Stimulated activated CD8-positive, alpha-beta memory T cell treated with anti-CD3 and anti-CD28 coated beads, Interleukin-15, amount 100 ng/mL, for 1 hour (primary cell): ENCODE measurements at regions not wholly inside any gene's neighbourhood (a gene's known extent, or its start where the extent isn't known, plus 50 kb on each side); places are given as distances from the start of the nearest gene placed in this dataset.
"Not testable (repeated sequence)": the region's sequence is repeated elsewhere in the genome, so short reads cannot be mapped to it uniquely, and the experiment has no call there.

Source experiments
- DNase-seq: peaks from one replicate; pipeline ENCODE4 v3.0.0-alpha.2; 2020; ENCODE audit warnings: low read depth

DNA sequence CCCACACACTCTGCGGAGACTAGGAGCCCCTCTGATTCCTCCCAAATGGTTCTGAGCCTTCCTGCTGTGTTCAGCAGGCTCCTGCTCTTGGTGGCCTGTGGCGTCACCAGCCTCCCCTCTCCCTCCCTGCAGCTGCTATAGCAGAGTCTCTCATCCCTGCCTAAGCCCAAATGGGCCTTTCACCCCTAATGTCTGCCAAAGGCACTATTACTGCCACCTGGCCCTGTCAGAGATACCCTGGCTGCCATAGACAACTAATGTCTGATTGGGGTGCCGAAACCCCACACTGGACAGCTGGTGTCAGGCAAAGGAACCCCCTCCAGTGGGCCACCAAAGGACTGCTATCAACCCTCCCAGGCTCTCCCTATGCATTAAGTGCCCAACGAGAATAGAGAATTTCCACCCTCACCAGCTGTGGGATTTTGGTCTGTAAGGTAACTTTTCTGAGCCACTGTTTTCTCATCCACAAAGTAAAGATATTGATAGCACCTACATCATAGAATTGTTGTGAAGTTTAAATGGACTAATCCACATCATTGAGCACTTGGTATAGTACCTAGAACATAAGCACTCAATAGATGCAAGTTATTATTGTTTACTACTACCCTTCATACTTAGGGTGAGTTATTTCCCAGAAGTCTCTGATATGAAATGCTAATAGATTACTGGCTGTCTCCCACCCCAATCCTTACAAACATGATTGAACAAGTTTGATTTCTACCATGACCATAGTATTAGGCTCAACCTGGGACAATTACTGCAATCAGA, 421.3 kb downstream of the MID1IP1 start:
- no peak for DNase-seq

DNA sequence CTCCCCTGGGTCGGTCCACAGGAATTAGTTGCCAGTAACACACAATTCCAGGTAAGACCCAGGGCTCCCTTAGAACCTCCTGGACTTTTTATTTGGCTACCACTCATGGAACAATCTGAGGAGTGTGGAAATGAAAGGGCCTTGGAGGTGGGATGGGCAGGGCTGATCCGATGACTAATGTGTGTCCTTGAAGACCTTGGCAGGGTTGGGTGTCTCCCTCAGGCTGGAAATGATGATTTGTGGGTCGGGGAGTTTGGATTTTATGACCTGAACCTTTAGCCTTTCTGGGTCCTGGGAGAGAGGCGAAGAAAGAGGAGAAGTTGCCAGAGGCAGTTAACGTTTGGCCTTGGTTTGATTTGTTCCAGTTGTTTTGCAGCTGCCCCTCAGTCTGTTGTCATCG, 425.0 kb downstream of the MID1IP1 start:
- no peak for DNase-seq

DNA sequence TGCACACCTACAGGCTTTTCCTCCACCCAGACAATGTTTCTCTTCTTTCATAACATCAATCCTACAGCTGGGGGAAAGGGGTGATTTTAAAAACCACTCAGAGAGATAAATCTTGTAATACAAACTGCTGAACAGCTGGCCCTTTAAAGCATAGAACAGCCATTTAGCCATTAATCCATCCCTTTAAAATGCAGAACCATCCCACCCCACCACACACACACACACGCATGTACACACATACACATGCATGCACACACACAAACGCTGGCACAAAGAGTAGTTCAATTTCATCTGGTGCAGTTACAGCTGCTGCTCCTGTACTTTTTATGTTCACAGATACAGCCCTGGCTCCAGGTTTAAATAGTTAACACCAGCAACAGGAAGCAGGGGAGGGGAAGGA, 426.1 kb downstream of the MID1IP1 start:
- no peak for DNase-seq

DNA sequence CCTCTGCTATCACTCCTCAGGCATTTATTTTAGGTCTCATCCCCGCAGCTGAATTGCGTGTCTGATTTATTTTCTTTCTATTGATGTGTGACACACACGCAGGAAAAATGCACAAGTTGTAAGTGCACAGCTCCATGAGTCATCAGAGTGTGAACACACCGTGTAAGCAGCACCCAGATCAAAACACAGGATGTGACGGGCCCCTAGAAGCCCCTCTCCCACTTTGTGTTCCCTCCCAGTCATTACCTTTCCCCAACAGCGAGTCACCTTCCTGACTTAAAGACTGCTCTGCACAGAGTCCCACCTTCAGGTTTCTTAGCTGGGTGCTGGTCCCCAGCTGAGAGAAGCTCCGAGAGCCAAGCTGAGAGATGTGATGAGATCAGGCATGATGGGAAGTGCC, 436.7 kb downstream of the MID1IP1 start:
- no peak for DNase-seq

DNA sequence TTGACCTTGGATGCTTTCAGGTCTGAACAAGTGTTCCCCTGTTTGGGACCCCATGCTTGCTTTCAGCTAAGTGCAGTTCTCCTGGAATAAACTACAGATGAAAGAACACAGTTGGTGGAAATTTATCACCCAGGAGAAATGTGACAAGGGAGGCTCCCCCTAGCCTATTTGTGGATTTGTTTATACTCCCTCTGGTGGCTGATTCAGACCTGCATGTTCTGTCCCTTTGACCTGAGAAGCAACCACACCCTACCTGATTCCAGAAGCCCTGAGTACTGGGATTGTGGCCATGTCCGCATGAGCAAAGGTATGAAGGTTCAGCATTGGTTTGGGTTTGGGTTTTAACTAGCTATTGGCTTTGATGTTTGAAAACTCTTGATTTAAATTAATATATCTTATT, 440.9 kb downstream of the MID1IP1 start:
- DNase-seq: no peak

DNA sequence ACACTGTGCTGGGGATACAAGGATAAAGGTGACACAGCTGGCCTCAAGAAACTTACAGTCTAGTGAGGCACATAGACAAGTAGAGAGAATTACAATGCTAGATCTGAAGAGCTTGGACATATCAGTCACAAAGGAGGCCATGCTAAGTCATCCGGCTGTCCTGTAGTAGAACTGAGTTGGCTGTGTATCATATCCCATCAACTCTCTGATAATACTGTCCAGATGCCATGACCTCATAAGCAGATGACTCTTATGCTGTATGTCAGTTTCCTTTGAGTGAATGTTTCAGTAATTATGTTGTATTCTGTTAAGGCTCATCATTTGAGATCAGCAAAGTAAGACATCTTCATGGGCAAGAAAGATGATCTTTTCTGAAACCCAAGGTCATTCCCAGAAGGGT, 442.9 kb downstream of the MID1IP1 start:
- no peak for DNase-seq

DNA sequence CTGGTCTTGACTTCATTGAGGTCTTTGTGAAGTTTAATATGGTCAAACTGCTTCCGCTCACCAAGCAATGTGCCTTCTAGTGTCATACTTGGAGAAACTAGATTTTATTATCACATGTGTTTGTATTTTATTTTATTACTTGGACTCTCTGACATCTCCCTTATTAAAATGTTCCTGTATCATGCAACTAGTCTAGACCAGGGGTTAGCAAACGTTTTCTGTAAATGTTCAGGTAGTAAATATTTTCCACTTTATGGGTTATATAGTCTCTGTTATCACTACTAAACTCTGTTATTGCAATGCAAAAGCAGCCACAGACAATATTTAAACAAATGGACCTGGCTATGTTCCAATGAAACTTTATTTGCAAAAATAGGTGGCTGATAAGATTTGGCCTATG, 443.8 kb downstream of the MID1IP1 start:
- no peak for DNase-seq

DNA sequence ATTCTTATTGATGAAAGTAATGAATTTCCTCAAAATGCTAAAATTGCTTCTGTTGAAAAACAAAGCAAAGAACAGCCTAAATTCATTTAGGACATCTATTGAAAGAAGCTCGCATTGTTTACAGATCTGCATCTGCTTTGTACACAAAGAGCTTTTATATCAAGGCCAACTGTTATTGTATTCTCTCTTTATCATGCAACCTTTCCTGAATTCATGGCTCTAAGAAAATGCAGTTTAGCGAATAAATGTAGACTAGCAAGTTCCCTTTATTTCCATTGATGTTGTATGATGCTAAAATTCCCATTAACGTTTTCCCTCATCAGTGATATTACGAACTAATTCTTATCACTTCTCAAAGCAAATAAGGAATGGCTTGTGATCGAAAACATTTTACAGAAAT, 446.3 kb downstream of the MID1IP1 start:
- DNase-seq: no peak

DNA sequence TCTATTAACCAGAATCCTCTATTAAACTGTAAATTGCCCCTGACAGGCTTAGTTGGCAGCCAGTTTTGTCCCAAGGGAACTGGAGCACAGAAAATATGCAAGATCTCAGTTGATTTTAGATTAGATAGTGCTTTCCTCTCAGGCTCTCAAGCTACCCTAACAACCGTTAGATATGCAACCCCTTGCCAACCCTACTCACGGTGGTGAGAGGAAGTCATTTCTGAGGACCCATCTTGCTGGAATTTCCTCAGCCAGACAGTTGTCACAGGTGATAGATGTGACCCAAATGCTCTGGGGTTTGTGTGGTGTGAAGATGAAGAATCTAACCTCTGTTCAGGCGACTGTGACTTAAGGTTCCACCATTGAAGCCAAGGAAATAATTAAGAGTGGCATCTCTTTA, 447.1 kb downstream of the MID1IP1 start:
- no peak for DNase-seq

DNA sequence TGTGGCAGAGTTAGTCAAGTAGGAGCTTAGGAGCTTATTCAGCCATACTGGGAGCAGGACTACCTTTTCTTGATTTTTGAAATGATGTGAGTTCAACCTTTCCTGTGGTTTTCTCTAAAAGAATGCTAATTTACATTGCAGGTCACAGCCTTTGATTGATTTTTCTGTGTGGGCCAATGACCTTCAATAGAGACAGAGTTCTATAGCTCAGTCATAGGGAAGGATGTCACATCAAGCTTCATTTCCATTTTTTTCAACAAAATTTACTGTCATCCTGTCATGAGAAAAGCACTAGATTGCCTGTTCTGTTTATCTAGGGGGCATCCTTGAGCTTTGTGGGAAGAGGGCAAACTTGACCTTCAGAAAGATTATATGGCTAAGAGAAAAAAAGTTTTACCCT, 448.7 kb downstream of the MID1IP1 start:
- DNase-seq: no peak

DNA sequence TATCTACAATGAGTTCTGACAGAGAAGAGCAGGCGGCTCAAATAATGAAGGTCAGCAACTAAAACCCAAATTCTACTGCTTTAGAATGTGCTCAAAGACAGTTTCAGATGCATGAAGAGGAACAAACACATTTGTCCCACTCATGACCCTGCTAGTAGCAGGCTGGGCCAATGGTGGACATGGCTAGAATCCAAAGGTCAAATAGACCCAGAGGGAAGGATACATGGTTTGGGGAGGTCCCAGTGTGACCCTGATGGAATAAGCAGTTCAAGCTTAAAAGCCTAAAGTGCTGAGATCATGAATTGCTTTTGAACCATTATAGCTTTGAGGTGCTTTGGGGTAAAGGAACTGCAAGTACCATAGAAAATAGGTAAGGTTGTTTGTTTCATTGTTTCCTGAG, 450.7 kb downstream of the MID1IP1 start:
- no peak for DNase-seq

DNA sequence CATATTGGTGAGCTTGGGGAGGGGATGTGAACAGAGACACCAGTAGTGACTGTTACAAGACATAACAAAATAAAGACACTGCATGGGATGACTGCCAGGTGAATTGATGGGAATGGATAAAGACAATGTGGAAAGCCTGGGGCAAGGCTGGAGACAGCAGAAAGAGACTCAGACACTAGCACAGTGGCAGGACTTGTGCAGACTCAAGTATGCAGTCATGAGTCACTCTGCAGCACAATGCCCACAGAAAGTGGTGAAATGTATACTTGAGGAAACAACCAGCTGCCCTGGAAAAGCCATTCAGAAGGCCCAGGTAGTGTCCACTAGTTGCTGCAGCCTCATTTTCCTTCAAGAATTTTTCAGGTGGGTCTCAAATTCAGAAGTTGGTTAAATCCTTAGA, 452.3 kb downstream of the MID1IP1 start:
- DNase-seq: no peak

DNA sequence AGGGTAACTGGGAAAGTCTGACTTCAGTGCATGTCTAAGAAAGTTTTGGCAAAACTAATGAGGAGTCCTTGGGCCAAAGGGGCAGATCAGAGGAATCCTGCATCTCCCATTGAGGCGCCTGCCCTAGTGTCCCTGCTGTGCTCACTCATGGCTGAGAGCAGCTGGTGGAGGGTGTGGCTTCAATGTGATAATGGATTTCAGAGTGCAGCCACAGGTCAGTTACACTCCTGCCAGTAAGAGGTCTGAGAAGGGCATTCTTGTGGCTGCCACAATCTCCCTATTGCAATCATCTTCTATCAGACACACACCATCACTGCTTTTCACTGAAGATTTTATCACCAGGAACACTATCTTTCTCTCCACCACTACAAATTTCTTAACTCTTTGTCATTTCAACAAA, 457.1 kb downstream of the MID1IP1 start:
- DNase-seq: no peak

DNA sequence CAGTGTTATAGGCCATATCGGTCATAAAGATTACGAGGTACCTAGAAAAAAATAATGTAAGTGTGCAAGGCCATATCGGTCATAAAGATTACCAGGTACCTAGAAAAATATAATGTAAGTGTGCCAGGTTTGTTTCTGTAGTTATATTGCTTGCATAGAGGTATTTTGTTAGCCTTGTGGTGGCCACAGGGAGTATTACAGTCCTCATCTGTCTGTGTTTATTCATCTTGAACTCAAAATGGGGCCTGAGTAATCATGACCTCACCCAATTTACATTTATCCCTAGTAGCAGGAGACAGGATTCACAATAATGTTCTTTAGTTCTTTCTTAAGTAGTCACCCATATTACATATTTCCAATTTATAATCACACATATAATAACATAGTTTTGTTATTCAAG, 459.7 kb downstream of the MID1IP1 start:
- DNase-seq: no peak

DNA sequence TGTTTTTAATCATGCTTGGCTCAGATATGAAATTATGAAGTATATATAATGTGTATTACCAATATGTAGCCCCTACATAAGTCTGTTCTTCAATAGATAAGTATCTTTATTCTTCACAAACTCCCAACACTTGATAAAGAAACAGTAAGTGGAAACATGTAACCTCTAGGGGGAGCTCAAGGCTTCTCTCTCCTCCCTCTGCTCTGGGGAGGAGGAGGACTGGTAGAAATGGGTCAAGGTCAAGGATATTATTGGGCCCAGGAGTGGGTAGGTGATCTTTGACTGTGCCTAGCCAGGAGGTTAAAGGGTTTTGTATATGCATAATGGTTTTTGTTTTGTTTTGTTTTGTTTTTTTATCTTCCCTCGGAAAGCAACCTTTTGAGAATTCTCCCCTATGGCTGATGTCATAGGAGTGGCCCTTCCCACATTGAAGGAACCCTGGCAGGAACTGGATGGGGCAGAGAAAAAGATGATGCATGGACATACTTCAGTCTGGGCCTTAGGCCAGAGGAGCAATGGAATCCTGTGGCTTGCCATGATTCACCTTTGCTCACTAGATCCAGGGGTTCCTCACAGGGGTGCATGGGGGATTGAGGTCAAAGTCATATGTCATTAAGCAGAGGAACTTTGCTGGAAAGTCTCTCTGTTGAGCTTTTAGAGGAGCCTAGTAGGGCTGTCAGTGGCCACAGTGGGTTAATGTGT, 460.3 kb downstream of the MID1IP1 start:
- no peak for DNase-seq

DNA sequence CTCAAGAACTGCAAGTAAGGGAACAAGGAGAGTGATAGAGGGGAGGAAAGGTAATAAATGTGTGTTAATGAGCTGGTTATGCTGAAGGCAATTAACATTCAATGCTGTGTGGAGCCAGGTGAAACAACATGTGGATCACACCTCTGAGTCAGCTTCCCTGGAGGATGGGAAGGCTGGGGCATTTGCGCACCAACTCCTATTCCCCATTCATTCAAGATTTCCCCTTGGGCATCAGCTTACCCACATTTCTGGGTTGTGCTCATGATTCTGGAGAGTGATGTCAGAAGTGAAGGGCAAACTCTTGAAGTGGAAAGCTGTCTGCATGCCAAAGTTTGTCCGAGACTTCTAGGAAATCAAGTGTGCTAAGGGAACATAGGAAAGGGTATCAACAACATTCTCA, 461.4 kb downstream of the MID1IP1 start:
- no peak for DNase-seq

DNA sequence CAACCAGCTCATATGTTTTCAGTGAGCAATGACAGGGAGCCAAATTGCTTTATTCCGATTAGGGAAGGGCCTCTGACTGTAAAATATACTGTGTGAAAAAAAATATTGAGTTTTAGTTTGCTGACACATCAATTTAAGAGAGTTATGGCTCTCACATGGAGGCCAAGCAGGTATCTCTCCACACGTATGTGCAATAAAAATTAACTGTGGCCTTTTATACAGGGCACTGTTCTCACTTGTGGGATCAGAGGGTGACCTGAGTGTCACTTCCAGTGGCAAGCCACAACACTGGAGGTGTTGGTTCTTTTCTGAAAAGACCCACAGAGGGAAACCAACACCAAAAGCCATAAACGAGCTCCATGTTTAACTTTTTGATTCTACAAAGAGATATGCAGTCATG, 462.8 kb downstream of the MID1IP1 start:
- no peak for DNase-seq

DNA sequence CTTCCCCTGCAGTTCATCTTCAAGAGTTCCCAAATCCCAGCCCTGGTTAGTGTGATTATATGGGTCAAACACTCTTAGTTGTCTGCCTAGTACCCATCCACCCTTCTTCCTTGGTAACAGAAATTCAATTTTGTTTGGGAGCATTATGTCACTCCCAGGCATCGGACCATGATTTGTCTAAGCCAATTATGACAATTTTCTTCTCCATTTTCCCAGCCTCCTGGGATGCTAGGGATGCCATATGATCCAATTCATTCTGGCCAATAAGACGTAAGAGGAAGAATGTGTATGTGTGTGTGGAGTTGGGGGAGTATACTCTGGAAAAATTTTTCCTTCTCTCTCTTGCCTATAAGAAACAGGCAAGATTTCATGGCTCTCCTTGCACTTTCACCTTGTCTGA, 465.9 kb downstream of the MID1IP1 start:
- DNase-seq: no peak

DNA sequence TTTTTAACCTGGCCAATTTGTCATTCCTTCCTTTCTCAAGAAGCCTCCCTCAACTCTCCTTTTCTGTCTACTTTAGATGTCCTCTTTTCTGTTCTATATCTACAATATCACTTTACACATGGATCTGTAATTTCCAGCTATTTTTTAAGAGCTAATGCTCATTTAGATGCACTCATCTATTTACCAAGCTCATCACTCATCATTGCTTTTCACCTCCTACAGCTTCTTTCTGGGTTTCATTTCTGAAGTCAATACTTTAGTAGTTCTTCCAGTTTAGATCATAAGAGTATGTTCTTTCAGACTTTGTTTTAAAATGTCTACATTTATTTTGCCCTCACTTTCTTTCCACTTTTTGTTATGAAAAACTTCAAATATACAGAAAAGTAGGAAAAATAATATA, 466.9 kb downstream of the MID1IP1 start:
- no peak for DNase-seq

DNA sequence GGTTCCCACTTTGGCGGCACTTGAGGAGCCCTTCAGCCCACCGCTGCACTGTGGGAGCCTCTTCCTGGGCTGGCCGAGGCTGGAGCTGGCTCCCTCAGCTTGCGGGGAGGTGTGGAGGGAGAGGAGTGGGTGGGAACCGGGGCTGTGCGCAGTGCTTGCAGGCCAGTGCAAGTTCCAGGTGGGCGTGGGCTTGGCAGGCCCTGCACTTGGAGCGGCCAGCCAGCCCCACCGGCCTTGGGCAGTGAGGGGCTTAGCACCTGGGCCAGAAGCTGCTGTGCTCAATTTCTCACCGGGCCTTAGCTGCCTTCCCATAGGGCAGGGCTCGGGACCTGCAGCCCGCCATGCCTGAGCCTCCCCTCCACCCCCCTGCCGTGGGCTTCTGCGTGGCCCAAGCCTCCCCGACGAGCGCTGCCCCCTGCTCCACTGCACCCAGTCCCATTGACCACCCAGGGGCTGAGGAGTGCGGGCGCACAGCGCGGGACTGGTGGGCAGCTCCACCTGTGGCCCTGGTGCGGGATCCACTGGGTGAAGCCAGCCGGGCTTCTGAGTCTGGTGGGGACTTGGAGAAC, 474.3 kb downstream of the MID1IP1 start:
- no peak for DNase-seq

DNA sequence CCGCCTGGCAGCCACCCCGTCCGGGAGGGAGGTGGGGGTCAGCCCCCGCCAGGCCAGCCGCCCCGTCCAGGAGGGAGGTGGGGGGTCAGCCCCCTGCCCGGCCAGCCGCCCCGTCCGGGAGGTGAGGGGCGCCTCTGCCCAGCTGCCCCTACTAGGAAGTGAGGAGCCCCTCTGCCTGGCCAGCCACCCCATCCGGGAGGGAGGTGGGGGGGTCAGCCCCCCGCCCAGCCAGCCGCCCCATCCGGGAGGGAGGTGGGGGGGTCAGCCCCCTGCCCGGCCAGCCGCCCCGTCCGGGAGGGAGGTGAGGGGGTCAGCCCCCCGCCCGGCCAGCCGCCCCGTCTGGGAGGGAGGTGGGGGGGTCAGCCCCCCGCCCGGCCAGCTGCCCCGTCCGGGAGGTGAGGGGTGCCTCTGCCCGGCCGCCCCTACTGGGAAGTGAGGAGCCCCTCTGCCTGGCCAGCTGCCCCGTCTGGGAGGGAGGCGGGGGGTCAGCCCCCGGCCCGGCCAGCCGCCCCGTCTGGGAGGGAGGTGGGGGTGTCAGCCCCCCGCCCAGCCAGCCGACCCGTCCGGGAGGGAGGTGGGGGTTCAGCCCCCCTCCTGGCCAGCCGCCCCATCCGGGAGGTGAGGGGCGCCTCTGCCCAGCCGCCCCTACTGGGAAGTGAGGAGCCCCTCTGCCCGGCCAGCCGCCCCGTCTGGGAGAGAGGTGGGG, 476.6 kb downstream of the MID1IP1 start:
- DNase-seq: not testable (repeated sequence)

DNA sequence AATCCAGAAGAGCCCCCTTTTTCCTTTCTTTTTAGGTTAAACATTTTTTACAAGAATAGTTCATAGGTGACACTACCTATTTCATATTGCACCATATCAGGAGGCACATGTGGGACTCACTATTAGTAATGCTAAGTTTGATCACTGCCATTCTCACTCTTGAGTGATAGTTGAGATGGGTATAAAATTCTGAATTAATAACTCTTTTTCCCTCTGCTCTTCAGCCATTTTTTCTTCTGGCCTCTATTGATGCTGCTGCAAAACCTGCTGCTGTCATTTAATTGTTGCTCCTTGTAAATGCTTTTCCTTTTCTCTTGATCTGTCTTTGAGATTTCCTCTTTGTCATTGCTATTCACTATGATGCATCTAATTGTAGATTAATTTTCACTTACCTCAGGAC, 482.0 kb downstream of the MID1IP1 start:
- DNase-seq: no peak

DNA sequence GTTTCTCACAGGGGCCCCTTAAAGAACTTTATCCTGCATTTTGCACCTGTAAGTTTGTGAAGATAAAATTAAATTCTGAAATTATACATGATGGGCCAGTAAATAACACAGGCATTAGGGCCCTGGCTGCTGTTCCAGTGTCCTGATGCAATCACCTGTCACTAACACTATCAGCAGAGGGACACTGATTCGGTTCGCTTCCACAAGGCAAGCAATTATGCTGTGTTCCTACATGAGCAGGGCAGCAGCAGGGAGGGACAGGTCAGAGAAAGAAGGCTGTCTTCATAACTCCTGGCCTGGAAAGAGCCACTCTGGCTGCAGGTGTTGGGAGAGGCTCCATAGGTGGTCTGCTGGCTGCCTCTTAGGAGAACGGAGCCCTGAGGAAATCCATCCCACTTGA, 487.3 kb downstream of the MID1IP1 start:
- no peak for DNase-seq
